ENCODE measurements at regions not wholly inside any gene's neighbourhood (a gene's known extent, or its start where the extent isn't known, plus 50 kb on each side); places are given as distances from the start of the nearest gene placed in this dataset.

GRCh38 chr3:127044996-127045395 lies 62.1 kb downstream of the PLXNA1 start:
- TF ChIP-seq EZH2 (IDR thresholded peaks at IDR 0.05; ENCODE audit: low read depth, unreplicated experiment) (no peak), STAT1 (IDR thresholded peaks at IDR 0.05; ENCODE audit: unreplicated experiment) (no peak), POLR2AphosphoS5 (IDR thresholded peaks at IDR 0.05; ENCODE audit: low read depth) (no peak), ETS1 (IDR thresholded peaks at IDR 0.05) (no peak), REST (IDR thresholded peaks at IDR 0.05; ENCODE audit: unreplicated experiment) (no peak), CREB1 (CRISPR knock-in tag; IDR thresholded peaks at IDR 0.05; ENCODE audit: low read depth) (no peak), EZH2phosphoT487 (IDR thresholded peaks at IDR 0.05; ENCODE audit: unreplicated experiment) (no peak), ZNF114 (CRISPR knock-in tag; IDR thresholded peaks at IDR 0.05) (no peak), JUNB (IDR thresholded peaks at IDR 0.05; ENCODE audit: unreplicated experiment) (no peak)
- TF ChIP-seq, protein P1, sequence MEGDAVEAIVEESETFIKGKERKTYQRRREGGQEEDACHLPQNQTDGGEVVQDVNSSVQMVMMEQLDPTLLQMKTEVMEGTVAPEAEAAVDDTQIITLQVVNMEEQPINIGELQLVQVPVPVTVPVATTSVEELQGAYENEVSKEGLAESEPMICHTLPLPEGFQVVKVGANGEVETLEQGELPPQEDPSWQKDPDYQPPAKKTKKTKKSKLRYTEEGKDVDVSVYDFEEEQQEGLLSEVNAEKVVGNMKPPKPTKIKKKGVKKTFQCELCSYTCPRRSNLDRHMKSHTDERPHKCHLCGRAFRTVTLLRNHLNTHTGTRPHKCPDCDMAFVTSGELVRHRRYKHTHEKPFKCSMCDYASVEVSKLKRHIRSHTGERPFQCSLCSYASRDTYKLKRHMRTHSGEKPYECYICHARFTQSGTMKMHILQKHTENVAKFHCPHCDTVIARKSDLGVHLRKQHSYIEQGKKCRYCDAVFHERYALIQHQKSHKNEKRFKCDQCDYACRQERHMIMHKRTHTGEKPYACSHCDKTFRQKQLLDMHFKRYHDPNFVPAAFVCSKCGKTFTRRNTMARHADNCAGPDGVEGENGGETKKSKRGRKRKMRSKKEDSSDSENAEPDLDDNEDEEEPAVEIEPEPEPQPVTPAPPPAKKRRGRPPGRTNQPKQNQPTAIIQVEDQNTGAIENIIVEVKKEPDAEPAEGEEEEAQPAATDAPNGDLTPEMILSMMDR (conservative IDR thresholded peaks at IDR 0.05; ENCODE audit: low read depth in 2 of 2), result no peak

Measured in GM23338 (cell line).